Ishikawa (cell line): ENCODE measurements at regions not wholly inside any gene's neighbourhood (a gene's known extent, or its start where the extent isn't known, plus 50 kb on each side); places are given as distances from the start of the nearest gene placed in this dataset.

ENCODE experiments used
- EGR1 ChIP-seq: IDR thresholded peaks from 2 replicates; pipeline ENCODE4 v1.6.1; 2012
- EP300 ChIP-seq: IDR thresholded peaks from 2 replicates; pipeline ENCODE4 v1.6.1; 2012; ENCODE audit warnings: borderline replicate concordance
- FOXM1 ChIP-seq: IDR thresholded peaks from 2 replicates; pipeline ENCODE4 v1.6.1; 2012; ENCODE audit warnings: low read depth, borderline replicate concordance
- MAX ChIP-seq: IDR thresholded peaks from 2 replicates; pipeline ENCODE4 v1.6.1; 2012
- RAD21 ChIP-seq: IDR thresholded peaks from 2 replicates; pipeline ENCODE4 v1.6.1; 2012; ENCODE audit warnings: low read depth
- REST ChIP-seq: IDR thresholded peaks from 2 replicates; pipeline ENCODE4 v1.6.1; 2012; ENCODE audit warnings: low read depth, mild to moderate bottlenecking
- TAF1 ChIP-seq: IDR thresholded peaks from 2 replicates; pipeline ENCODE4 v1.6.1; 2012; ENCODE audit warnings: low read depth, mild to moderate bottlenecking
- TEAD4 ChIP-seq: IDR thresholded peaks from 2 replicates; pipeline ENCODE4 v1.6.1; 2012
- YY1 ChIP-seq: IDR thresholded peaks from 2 replicates; pipeline ENCODE4 v1.6.1; 2012; ENCODE audit warnings: low read depth

- TF ChIP-seq REST: no peak
- no peak for TF ChIP-seq FOXM1
- TF ChIP-seq TAF1: no peak
- no peak for TF ChIP-seq RAD21
- no peak for TF ChIP-seq MAX
- no peak for TF ChIP-seq YY1
- no peak for TF ChIP-seq EGR1
- TF ChIP-seq EP300: no peak
- no peak for TF ChIP-seq TEAD4
These were observed 1155.0 kb downstream of the ZPLD1 start for GRCh38 chr3:103589770-103590169.
